Muscle of leg (tissue), 3 donors: ENCODE measurements at regions not wholly inside any gene's neighbourhood (a gene's known extent, or its start where the extent isn't known, plus 50 kb on each side); places are given as distances from the start of the nearest gene placed in this dataset.
"Not testable (repeated sequence)": the region's sequence is repeated elsewhere in the genome, so short reads cannot be mapped to it uniquely, and the experiment has no call there.

ENCODE experiments used
- DNase-seq: peaks from one replicate; pipeline ENCODE4 v3.0.0; 2013
- H3K27ac ChIP-seq: one replicate; pipeline ENCODE4 v1.5.1; 2013; ENCODE audit warnings: mild to moderate bottlenecking, low read length, control low read depth
- H3K27me3 ChIP-seq: one replicate; pipeline ENCODE4 v1.6.1; 2013; ENCODE audit warnings: low read length; ENCODE audit not compliant: control insufficient read depth, insufficient read depth
- H3K36me3 ChIP-seq: one replicate; pipeline ENCODE4 v1.6.1; 2013; ENCODE audit warnings: low read length; ENCODE audit not compliant: control insufficient read depth, insufficient read depth
- H3K4me1 ChIP-seq: one replicate; pipeline ENCODE4 v1.6.1; 2013; ENCODE audit warnings: low read length; ENCODE audit not compliant: control insufficient read depth, insufficient read depth
- H3K4me3 ChIP-seq: one replicate; pipeline ENCODE4 v1.5.1; 2013; ENCODE audit warnings: low read length, control low read depth
- H3K9me3 ChIP-seq: replicated peaks from 2 replicates; pipeline ENCODE4 v1.6.1; 2013; ENCODE audit warnings: low read depth, low read length; ENCODE audit not compliant: control insufficient read depth
- WGBS: methylation state at CpG from one replicate; pipeline ENCODE4 v1.1.5; 2013; ENCODE audit warnings: missing lambda C conversion rate; ENCODE audit not compliant: insufficient coverage; 5-methylcytosine and 5-hydroxymethylcytosine counted together

DNA sequence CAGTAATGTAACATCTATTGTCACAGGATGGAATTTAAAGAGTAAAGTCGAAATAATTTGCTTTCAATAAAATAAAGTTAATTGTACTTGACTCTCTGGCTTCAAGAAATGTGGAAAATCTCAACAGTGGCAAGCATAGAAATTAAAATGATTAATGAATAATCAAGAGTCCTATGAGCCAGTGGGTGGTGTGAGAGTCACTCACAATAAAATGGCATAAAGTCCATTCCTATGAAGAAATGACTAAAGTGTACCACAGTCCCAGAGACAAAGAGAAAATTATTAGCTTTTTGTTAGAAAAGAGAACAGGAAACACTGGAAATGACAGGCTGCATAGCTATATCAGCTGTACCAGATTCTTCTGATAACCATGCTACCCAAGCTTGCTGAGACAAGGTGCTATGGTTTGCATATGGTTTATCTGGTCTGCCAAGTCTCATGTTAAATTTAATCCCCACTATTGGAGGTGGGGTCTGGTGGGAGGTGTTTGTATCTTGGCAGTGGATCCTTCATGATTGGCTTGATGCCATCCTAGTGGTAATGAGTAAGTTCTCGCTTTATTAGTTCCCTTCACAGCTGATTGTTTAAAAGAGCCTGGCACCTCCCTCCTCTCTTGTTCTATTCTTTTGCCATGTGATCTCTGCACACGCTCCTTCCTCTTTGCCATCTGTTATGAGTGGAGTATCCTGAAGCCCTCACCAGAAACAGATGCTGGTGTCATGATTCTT is 647.7 kb upstream of the ITGA1 start:
- H3K9me3 ChIP-seq: no peaks in the 10 kb centered on the region
- WGBS: 60% methylated on average over 1 of the region's 3 CpGs
- no peaks in the 10 kb centered on the region for H3K27me3 ChIP-seq
- H3K36me3 ChIP-seq: no peaks in the 10 kb centered on the region
- no peaks in the 10 kb centered on the region for H3K4me1 ChIP-seq
- H3K4me3 ChIP-seq: no peak overlapping the region
- no peak overlapping the region for H3K27ac ChIP-seq
- DNase-seq: no peak

- Histone ChIP-seq H3K27me3 (no peaks in the 10 kb centered on the region), H3K4me1 (no peaks in the 10 kb centered on the region), H3K9me3 (no peaks in the 10 kb centered on the region), H3K36me3 (no peaks in the 10 kb centered on the region), H3K27ac (no peak overlapping the region), H3K4me3 (no peak overlapping the region)
- no peak for DNase-seq
Measured at GRCh38 chr5:52148679-52149078, 639.0 kb upstream of the ITGA1 start.

GRCh38 chr5:52150501-52150900 is 637.2 kb upstream of the ITGA1 start:
- Histone ChIP-seq H3K9me3 (no peaks in the 10 kb centered on the region), H3K27ac (no peak overlapping the region), H3K27me3 (no peaks in the 10 kb centered on the region), H3K36me3 (no peaks in the 10 kb centered on the region), H3K4me1 (no peaks in the 10 kb centered on the region), H3K4me3 (no peak overlapping the region)
- no peak for DNase-seq
- no CpG with 5 or more reads among the region's 1 CpG for WGBS

- not testable (repeated sequence) for H3K4me1 ChIP-seq, H3K36me3 ChIP-seq
- WGBS: no CpG with 5 or more reads among the region's 2 CpGs
Measured at GRCh38 chr5:52156809-52157208, 630.9 kb upstream of the ITGA1 start.

GRCh38 chr5:52165806-52166205 is 621.9 kb upstream of the ITGA1 start:
- not testable (repeated sequence) for H3K27ac ChIP-seq, H3K9me3 ChIP-seq, H3K27me3 ChIP-seq, H3K4me3 ChIP-seq, DNase-seq, H3K4me1 ChIP-seq, H3K36me3 ChIP-seq
- WGBS: 83% methylated on average over 2 of the region's 3 CpGs

More at GRCh38 chr5:52156809-52157208, 630.9 kb upstream of the ITGA1 start:
- not testable (repeated sequence) for H3K27me3 ChIP-seq, H3K9me3 ChIP-seq, H3K4me3 ChIP-seq, DNase-seq, H3K27ac ChIP-seq

- H3K4me1 ChIP-seq: no peaks in the 10 kb centered on the region
- H3K4me3 ChIP-seq: no peak overlapping the region
- no peak for DNase-seq
- H3K36me3 ChIP-seq: no peaks in the 10 kb centered on the region
- WGBS: no CpG with 5 or more reads among the region's 1 CpG
- H3K27me3 ChIP-seq: no peaks in the 10 kb centered on the region
- no peaks in the 10 kb centered on the region for H3K9me3 ChIP-seq
- H3K27ac ChIP-seq: no peak overlapping the region
Measured at GRCh38 chr5:52173133-52173532, 614.6 kb upstream of the ITGA1 start.

GRCh38 chr5:52177193-52177592 is 610.5 kb upstream of the ITGA1 start:
- Histone ChIP-seq H3K36me3 (no peaks in the 10 kb centered on the region), H3K9me3 (no peaks in the 10 kb centered on the region), H3K4me3 (no peak overlapping the region), H3K4me1 (no peaks in the 10 kb centered on the region), H3K27ac (no peak overlapping the region), H3K27me3 (no peaks in the 10 kb centered on the region)
- DNase-seq: no peak
- no CpG with 5 or more reads among the region's 1 CpG for WGBS

DNA sequence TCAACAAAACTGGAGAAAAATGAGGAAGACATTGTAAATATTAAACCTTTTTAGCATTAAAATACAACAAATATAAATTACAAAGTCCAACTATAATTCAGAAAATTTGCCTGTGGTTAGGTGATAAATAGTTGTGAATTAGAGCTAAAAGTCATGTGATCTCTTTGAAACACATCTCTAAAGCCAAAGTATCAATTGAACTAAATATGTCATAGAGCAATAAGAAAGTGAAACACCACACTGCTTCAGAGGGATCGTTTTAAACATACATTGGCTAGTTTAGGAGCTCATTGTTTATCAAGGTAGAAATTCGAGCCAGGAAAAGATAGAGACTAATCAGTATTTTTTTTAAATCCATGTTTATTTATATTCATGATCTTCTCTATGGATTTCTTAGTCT is 606.3 kb upstream of the ITGA1 start:
- no peak overlapping the region for H3K4me3 ChIP-seq
- H3K27me3 ChIP-seq: no peaks in the 10 kb centered on the region
- no peaks in the 10 kb centered on the region for H3K36me3 ChIP-seq
- H3K27ac ChIP-seq: no peak overlapping the region
- H3K4me1 ChIP-seq: no peaks in the 10 kb centered on the region
- no CpG with 5 or more reads among the region's 2 CpGs for WGBS
- no peak for DNase-seq
- no peaks in the 10 kb centered on the region for H3K9me3 ChIP-seq

- Histone ChIP-seq H3K27me3 (no peaks in the 10 kb centered on the region), H3K9me3 (no peaks in the 10 kb centered on the region), H3K4me1 (no peaks in the 10 kb centered on the region), H3K27ac (no peak overlapping the region), H3K36me3 (no peaks in the 10 kb centered on the region), H3K4me3 (no peak overlapping the region)
- no peak for DNase-seq
Measured at GRCh38 chr5:52190737-52191136, 597.0 kb upstream of the ITGA1 start.

DNA sequence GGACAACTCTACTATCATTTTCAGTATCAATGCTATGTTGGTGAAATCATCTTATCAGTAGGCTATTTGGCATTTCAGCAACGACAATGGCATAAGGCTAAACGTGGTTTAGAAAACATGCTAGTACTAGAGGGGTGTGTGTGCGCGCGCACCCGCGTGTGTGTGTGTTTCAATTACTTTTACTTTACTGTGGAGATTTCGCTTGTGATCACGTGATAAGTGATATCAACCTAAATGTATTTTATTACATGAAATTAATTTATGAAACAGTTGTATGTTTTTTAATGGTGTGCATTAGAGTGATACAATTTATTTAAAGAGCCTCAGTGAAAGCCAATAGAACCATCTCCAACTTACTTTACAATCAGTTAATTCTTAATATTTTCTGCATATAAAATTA is 587.9 kb upstream of the ITGA1 start:
- WGBS: no CpG with 5 or more reads among the region's 9 CpGs
- H3K4me3 ChIP-seq: no peak overlapping the region

DNA sequence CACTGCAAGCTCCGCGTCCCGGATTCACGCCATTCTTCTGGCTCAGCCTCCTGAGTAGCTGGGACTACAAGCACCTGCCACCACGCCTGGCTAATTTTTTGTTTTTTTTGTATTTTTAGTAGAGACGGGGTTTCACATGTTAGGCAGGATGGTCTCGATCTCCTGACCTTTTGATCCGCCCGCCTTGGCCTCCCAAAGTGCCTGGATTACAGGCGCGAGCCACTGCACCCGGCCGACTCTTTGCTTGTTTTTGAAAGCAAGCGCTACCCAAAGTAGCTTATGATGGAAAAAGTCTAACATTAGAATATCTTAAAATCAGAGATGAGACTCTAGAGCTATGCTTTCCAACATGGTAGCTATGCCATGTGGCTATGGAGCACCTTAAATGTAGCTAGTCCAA is 585.5 kb upstream of the ITGA1 start:
- no peaks in the 10 kb centered on the region for H3K9me3 ChIP-seq
- no peak for DNase-seq
- 98% methylated on average over 11 of the region's 14 CpGs for WGBS

More for the DNA sequence above, 587.9 kb upstream of the ITGA1 start:
- H3K27me3 ChIP-seq: no peaks in the 10 kb centered on the region
- no peak for DNase-seq
- H3K36me3 ChIP-seq: no peaks in the 10 kb centered on the region
- H3K27ac ChIP-seq: no peak overlapping the region
- H3K4me1 ChIP-seq: no peaks in the 10 kb centered on the region
- H3K9me3 ChIP-seq: no peaks in the 10 kb centered on the region

More for the DNA sequence above, 585.5 kb upstream of the ITGA1 start:
- Histone ChIP-seq H3K27ac (no peak overlapping the region), H3K4me3 (no peak overlapping the region), H3K36me3 (no peaks in the 10 kb centered on the region), H3K27me3 (no peaks in the 10 kb centered on the region), H3K4me1 (no peaks in the 10 kb centered on the region)
